GM18909 (cell line): ENCODE measurements at regions not wholly inside any gene's neighbourhood (a gene's known extent, or its start where the extent isn't known, plus 50 kb on each side); places are given as distances from the start of the nearest gene placed in this dataset.
"Not testable (repeated sequence)": the region's sequence is repeated elsewhere in the genome, so short reads cannot be mapped to it uniquely, and the experiment has no call there.

Experiments
- ATAC-seq: cut with Tn5 transposase; IDR thresholded peaks from one replicate; pipeline ENCODE4 v1.9.1; 2021; ENCODE audit warnings: mild to moderate bottlenecking; ENCODE audit not compliant: unreplicated experiment, poor library complexity

GRCh38 chr5:88092958-88093605, 175.6 kb downstream of the TMEM161B start:
- no peak for ATAC-seq

GRCh38 chr5:88092358-88092757, 176.3 kb downstream of the TMEM161B start:
- no peak for ATAC-seq

- no peak for ATAC-seq
These were observed 178.1 kb downstream of the TMEM161B start for GRCh38 chr5:88090506-88090905.

- no peak for ATAC-seq
These were observed 178.8 kb downstream of the TMEM161B start for GRCh38 chr5:88089719-88090390.

- no peak for ATAC-seq
These were observed 183.2 kb downstream of the TMEM161B start for GRCh38 chr5:88085462-88085861.

GRCh38 chr5:88081877-88082276, 186.8 kb downstream of the TMEM161B start:
- no peak for ATAC-seq

GRCh38 chr5:88063813-88064212, 204.8 kb downstream of the TMEM161B start:
- ATAC-seq: no peak

GRCh38 chr5:88060194-88060593, 208.5 kb downstream of the TMEM161B start:
- no peak for ATAC-seq

GRCh38 chr5:88058625-88059024, 210.0 kb downstream of the TMEM161B start:
- no peak for ATAC-seq

GRCh38 chr5:88052468-88052867, 216.2 kb downstream of the TMEM161B start:
- ATAC-seq: not testable (repeated sequence)

GRCh38 chr5:88051148-88051547, 217.5 kb downstream of the TMEM161B start:
- no peak for ATAC-seq

- no peak for ATAC-seq
These were observed 218.9 kb downstream of the TMEM161B start for GRCh38 chr5:88049737-88050136.

- ATAC-seq: no peak
These were observed 219.5 kb downstream of the TMEM161B start for GRCh38 chr5:88049156-88049555.

- no peak for ATAC-seq
These were observed 222.6 kb downstream of the TMEM161B start for GRCh38 chr5:88045931-88046461.

GRCh38 chr5:88045165-88045564, 223.5 kb downstream of the TMEM161B start:
- ATAC-seq: no peak

- no peak for ATAC-seq
These were observed 234.1 kb downstream of the TMEM161B start for GRCh38 chr5:88034520-88034919.

- no peak for ATAC-seq
These were observed 235.5 kb downstream of the TMEM161B start for GRCh38 chr5:88033191-88033590.

- no peak for ATAC-seq
These were observed 239.6 kb downstream of the TMEM161B start for GRCh38 chr5:88029011-88029410.

- no peak for ATAC-seq
These were observed 247.5 kb downstream of the TMEM161B start for GRCh38 chr5:88021141-88021540.

- ATAC-seq: not testable (repeated sequence)
These were observed 253.7 kb downstream of the TMEM161B start for GRCh38 chr5:88014984-88015383.

- no peak for ATAC-seq
These were observed 267.8 kb downstream of the TMEM161B start for GRCh38 chr5:88000877-88001276.

GRCh38 chr5:87997662-87998061, 271.0 kb downstream of the TMEM161B start:
- no peak for ATAC-seq
